ENCODE measurements at regions not wholly inside any gene's neighbourhood (a gene's known extent, or its start where the extent isn't known, plus 50 kb on each side); places are given as distances from the start of the nearest gene placed in this dataset.

GRCh38 chrX:20479896-20480295 lies 213.2 kb upstream of the RPS6KA3 start:
- TF ChIP-seq, protein P1, sequence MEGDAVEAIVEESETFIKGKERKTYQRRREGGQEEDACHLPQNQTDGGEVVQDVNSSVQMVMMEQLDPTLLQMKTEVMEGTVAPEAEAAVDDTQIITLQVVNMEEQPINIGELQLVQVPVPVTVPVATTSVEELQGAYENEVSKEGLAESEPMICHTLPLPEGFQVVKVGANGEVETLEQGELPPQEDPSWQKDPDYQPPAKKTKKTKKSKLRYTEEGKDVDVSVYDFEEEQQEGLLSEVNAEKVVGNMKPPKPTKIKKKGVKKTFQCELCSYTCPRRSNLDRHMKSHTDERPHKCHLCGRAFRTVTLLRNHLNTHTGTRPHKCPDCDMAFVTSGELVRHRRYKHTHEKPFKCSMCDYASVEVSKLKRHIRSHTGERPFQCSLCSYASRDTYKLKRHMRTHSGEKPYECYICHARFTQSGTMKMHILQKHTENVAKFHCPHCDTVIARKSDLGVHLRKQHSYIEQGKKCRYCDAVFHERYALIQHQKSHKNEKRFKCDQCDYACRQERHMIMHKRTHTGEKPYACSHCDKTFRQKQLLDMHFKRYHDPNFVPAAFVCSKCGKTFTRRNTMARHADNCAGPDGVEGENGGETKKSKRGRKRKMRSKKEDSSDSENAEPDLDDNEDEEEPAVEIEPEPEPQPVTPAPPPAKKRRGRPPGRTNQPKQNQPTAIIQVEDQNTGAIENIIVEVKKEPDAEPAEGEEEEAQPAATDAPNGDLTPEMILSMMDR (IDR thresholded peaks at IDR 0.05) = no peak
- TF ChIP-seq POLR2A (IDR thresholded peaks at IDR 0.05) = no peak
